GM23248 (cell line): ENCODE measurements at regions not wholly inside any gene's neighbourhood (a gene's known extent, or its start where the extent isn't known, plus 50 kb on each side); places are given as distances from the start of the nearest gene placed in this dataset.

ENCODE experiments used
- DNase-seq: peaks from one replicate; pipeline ENCODE4 v3.0.0-alpha.2; 2015
- H2AFZ ChIP-seq: fragments of 200-600 bp; sonication (generic); 2 replicates; pipeline ENCODE4 v1.6.1; 2016; ENCODE audit warnings: antibody characterized with exemption
- H3F3A ChIP-seq: fragments of 200-600 bp; sonication (generic); 2 replicates; pipeline ENCODE4 v1.6.1; 2016; ENCODE audit warnings: mild to moderate bottlenecking, antibody characterized with exemption, mixed run types; ENCODE audit not compliant: insufficient read depth
- H3K27ac ChIP-seq: fragments of 200-600 bp; sonication (generic); 2 replicates; pipeline ENCODE4 v1.5.1; 2016; ENCODE audit warnings: mild to moderate bottlenecking
- H3K27me3 ChIP-seq: fragments of 200-600 bp; sonication (generic); replicated peaks from 2 replicates; pipeline ENCODE4 v1.6.1; 2016; ENCODE audit warnings: mild to moderate bottlenecking; ENCODE audit not compliant: insufficient read depth
- H3K36me3 ChIP-seq: fragments of 200-600 bp; sonication (generic); 2 replicates; pipeline ENCODE4 v1.6.1; 2016; ENCODE audit warnings: low read depth, mild to moderate bottlenecking
- H3K4me1 ChIP-seq: fragments of 200-600 bp; sonication (generic); 2 replicates; pipeline ENCODE4 v1.6.1; 2016; ENCODE audit warnings: mild to moderate bottlenecking; ENCODE audit not compliant: insufficient read depth
- H3K4me2 ChIP-seq: fragments of 200-600 bp; sonication (generic); one replicate; pipeline ENCODE4 v1.6.1; 2016; ENCODE audit warnings: mild to moderate bottlenecking; ENCODE audit not compliant: unreplicated experiment
- H3K4me3 ChIP-seq: fragments of 200-600 bp; sonication (generic); 2 replicates; pipeline ENCODE4 v1.5.1; 2016; ENCODE audit warnings: mild to moderate bottlenecking
- H3K79me2 ChIP-seq: fragments of 200-600 bp; sonication (generic); 2 replicates; pipeline ENCODE4 v1.6.1; 2016; ENCODE audit warnings: mild to moderate bottlenecking; ENCODE audit not compliant: insufficient read depth
- H3K9ac ChIP-seq: fragments of 200-600 bp; sonication (generic); 2 replicates; pipeline ENCODE4 v1.6.1; 2016; ENCODE audit warnings: mild to moderate bottlenecking
- H3K9me2 ChIP-seq: fragments of 200-600 bp; sonication (generic); 2 replicates; pipeline ENCODE4 v1.6.1; 2016; ENCODE audit warnings: mixed run types, mild to moderate bottlenecking, moderate library complexity; ENCODE audit not compliant: insufficient read depth
- H3K9me3 ChIP-seq: fragments of 200-600 bp; sonication (generic); one replicate; pipeline ENCODE4 v1.6.1; 2017; ENCODE audit warnings: low read depth
- H4K20me1 ChIP-seq: fragments of 200-600 bp; sonication (generic); 2 replicates; pipeline ENCODE4 v1.6.0; 2016; ENCODE audit not compliant: insufficient read depth
- EZH2 ChIP-seq: fragments of 200-600 bp; sonication (generic); IDR thresholded peaks from 2 replicates; pipeline ENCODE4 v1.6.1; 2018; ENCODE audit warnings: antibody characterized with exemption, mild to moderate bottlenecking; ENCODE audit not compliant: insufficient read depth, poor library complexity, severe bottlenecking
- EZH2phosphoT487 ChIP-seq: fragments of 200-600 bp; sonication (generic); IDR thresholded peaks from 2 replicates; pipeline ENCODE4 v1.6.1; 2018; ENCODE audit warnings: antibody characterized with exemption, moderate library complexity, mild to moderate bottlenecking, low read depth; ENCODE audit not compliant: insufficient read depth
- WGBS, 2 experiments: methylation state at CpG; one replicate each; pipeline ENCODE4 v1.1.6; 2015 to 2017; ENCODE audit warnings: low lambda C conversion rate in 2 of 2, low coverage in 1 of 2; ENCODE audit errors: missing lambda C conversion rate in 2 of 2; 5-methylcytosine and 5-hydroxymethylcytosine counted together
- in situ Hi-C: fragments of 300-500 bp; cut with MboI; formaldehyde crosslinking; loops from 2 replicates; pipeline ENCODE4 v1.15.0; 2020

DNA sequence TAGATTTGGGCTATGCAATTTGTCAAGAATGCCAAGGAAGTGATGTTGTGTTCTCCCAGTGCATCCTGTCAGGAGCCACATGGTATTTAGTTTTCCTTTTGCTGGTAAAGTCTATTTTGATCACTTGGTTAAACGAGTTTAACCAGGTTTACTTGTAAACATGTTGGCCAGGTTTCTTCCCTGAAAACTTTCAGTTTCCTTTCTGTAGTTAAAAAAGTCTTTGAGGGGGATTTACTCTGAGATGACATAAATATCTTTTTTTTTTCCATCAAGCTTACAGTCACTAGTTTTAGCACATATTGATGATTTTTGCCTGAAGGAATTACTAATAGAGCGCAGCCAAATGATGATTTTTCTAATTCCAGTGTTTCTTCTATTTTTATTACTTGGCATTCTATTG is 320.5 kb downstream of the PHF14 start:
- no peaks in the 10 kb centered on the region for H3F3A ChIP-seq
- H2AFZ ChIP-seq = no peak overlapping the region
- 51 to 56% methylated on average over 2 of the region's 2 CpGs for WGBS, 2 experiments
- H3K4me3 ChIP-seq = no peak overlapping the region
- no peaks in the 10 kb centered on the region for H3K9me3 ChIP-seq
- no peak for DNase-seq
- TF ChIP-seq EZH2phosphoT487 (no peak), EZH2 (no peak)
- H3K79me2 ChIP-seq = no peaks in the 10 kb centered on the region
- no peaks in the 10 kb centered on the region for H4K20me1 ChIP-seq
- H3K27me3 ChIP-seq = no peaks in the 10 kb centered on the region
- in situ Hi-C loops = no loop called here
- no peak overlapping the region for H3K27ac ChIP-seq
- no peaks in the 10 kb centered on the region for H3K9me2 ChIP-seq
- no peaks in the 10 kb centered on the region for H3K4me1 ChIP-seq
- no peaks in the 10 kb centered on the region for H3K36me3 ChIP-seq
- no peak overlapping the region for H3K9ac ChIP-seq
- no peak overlapping the region for H3K4me2 ChIP-seq

DNA sequence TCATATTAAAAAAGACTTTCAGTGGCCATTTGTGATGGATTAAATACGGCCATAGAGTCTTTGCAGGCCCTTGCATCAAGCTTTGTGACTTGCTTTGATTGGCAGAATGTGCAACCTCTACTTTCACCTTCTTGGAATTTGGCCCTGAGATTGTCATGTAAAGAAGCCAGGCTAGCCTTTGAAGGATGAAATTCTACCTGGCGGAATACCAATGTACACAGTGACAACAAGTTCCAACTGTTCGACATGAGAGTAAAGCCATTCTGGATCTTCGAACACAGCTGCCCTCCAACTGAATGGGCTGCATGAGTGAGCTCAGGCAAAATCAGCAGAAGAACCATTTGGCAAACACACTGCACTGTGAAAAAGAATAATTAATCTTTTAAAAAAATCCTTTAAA is 321.3 kb downstream of the PHF14 start:
- Histone ChIP-seq H3F3A (no peaks in the 10 kb centered on the region), H3K36me3 (no peaks in the 10 kb centered on the region), H3K9me2 (no peaks in the 10 kb centered on the region), H3K4me3 (no peak overlapping the region), H3K9ac (no peak overlapping the region), H3K4me2 (no peak overlapping the region), H3K4me1 (no peaks in the 10 kb centered on the region), H3K27me3 (no peaks in the 10 kb centered on the region), H3K9me3 (no peaks in the 10 kb centered on the region), H4K20me1 (no peaks in the 10 kb centered on the region), H2AFZ (no peak overlapping the region), H3K27ac (no peak overlapping the region), H3K79me2 (no peaks in the 10 kb centered on the region)
- TF ChIP-seq EZH2phosphoT487 = no peak
- TF ChIP-seq EZH2 = no peak
- no peak for DNase-seq
- in situ Hi-C loops = no loop called here
- WGBS, 2 experiments = 66 to 69% methylated on average over 4 of the region's 4 CpGs

- H3K9me2 ChIP-seq = no peaks in the 10 kb centered on the region
- DNase-seq = peak; percentile 0
- H3K27me3 ChIP-seq = no peaks in the 10 kb centered on the region
- no peak overlapping the region for H3K9ac ChIP-seq
- no peak overlapping the region for H3K4me3 ChIP-seq
- no peaks in the 10 kb centered on the region for H4K20me1 ChIP-seq
- H3K9me3 ChIP-seq = no peaks in the 10 kb centered on the region
- no peaks in the 10 kb centered on the region for H3K4me1 ChIP-seq
- no peak overlapping the region for H3K4me2 ChIP-seq
- H3F3A ChIP-seq = no peaks in the 10 kb centered on the region
- H2AFZ ChIP-seq = no peak overlapping the region
- in situ Hi-C loops = no loop called here
- no peaks in the 10 kb centered on the region for H3K79me2 ChIP-seq
- TF ChIP-seq EZH2phosphoT487 = no peak
- TF ChIP-seq EZH2 = no peak
- H3K36me3 ChIP-seq = no peaks in the 10 kb centered on the region
- WGBS, 2 experiments = 55 to 58% methylated on average over 5 of the region's 5 CpGs
- no peak overlapping the region for H3K27ac ChIP-seq
These were observed 323.5 kb downstream of the PHF14 start for GRCh38 chr7:11297126-11297625.

DNA sequence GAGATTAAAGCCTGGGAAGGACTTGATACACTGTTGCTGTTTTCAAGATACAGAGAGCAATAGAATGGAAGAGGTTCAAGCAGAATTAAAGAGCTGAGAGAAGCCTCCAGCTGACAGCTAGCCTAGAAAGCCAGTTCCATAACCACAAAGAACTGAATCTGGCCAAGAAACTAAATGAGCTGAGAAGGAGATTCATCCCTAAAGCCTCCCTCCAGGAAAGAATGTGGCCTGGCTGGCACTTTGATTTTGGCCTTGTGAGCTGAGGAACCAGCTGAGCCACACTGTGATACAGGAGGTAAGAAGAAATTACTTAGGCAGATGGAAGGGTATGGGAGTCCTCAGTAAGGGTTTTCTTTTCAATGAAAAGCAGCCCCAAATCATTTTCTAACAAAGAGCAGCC is 324.1 kb downstream of the PHF14 start:
- no peak overlapping the region for H3K9ac ChIP-seq
- H3K4me3 ChIP-seq = no peak overlapping the region
- H3K4me2 ChIP-seq = no peak overlapping the region
- H3K9me3 ChIP-seq = no peaks in the 10 kb centered on the region
- H2AFZ ChIP-seq = no peak overlapping the region
- in situ Hi-C loops = no loop called here
- H3K9me2 ChIP-seq = no peaks in the 10 kb centered on the region
- H3K36me3 ChIP-seq = no peaks in the 10 kb centered on the region
- H3K27me3 ChIP-seq = no peaks in the 10 kb centered on the region
- no peaks in the 10 kb centered on the region for H4K20me1 ChIP-seq
- H3K79me2 ChIP-seq = no peaks in the 10 kb centered on the region
- DNase-seq = peak; percentile 20
- TF ChIP-seq EZH2 = no peak
- TF ChIP-seq EZH2phosphoT487 = no peak
- no peaks in the 10 kb centered on the region for H3K4me1 ChIP-seq
- no peak overlapping the region for H3K27ac ChIP-seq
- no peaks in the 10 kb centered on the region for H3F3A ChIP-seq

DNA sequence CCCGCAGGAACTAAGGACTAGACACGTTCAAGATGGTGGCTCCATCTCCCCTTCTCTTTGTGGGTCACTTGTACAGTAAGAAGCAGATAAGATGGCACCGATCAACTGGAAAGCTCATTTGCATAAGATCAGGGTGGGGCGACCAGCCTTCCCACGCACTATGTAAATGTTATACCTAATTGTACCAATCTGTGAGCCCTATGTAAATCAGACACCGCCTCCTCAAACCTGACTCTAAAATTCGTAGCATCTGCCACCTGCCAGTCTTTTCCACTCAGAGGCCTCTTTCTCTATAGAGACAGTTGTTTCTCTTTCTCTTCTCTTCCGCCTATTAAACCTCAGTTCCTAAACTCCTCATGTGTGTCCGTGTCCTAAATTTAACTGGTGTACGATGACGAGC is 324.5 kb downstream of the PHF14 start:
- 67 to 71% methylated on average over 11 of the region's 11 CpGs for WGBS, 2 experiments
- H3K9ac ChIP-seq = no peak overlapping the region
- in situ Hi-C loops = no loop called here
- no peaks in the 10 kb centered on the region for H3F3A ChIP-seq
- no peaks in the 10 kb centered on the region for H3K4me1 ChIP-seq
- H3K4me2 ChIP-seq = no peak overlapping the region
- TF ChIP-seq EZH2phosphoT487 (no peak), EZH2 (no peak)
- no peaks in the 10 kb centered on the region for H4K20me1 ChIP-seq
- no peak for DNase-seq
- H3K9me2 ChIP-seq = no peaks in the 10 kb centered on the region
- H3K27me3 ChIP-seq = no peaks in the 10 kb centered on the region
- no peaks in the 10 kb centered on the region for H3K9me3 ChIP-seq
- no peak overlapping the region for H3K4me3 ChIP-seq
- H3K27ac ChIP-seq = no peak overlapping the region
- H3K79me2 ChIP-seq = no peaks in the 10 kb centered on the region
- H3K36me3 ChIP-seq = no peaks in the 10 kb centered on the region
- no peak overlapping the region for H2AFZ ChIP-seq
